OCI-LY1 (cell line): ENCODE measurements at regions not wholly inside any gene's neighbourhood (a gene's known extent, or its start where the extent isn't known, plus 50 kb on each side); places are given as distances from the start of the nearest gene placed in this dataset.
"Not testable (repeated sequence)": the region's sequence is repeated elsewhere in the genome, so short reads cannot be mapped to it uniquely, and the experiment has no call there.

Experiments
- H2AFZ ChIP-seq: fragments of 200-600 bp; sonication (generic), shearing (Covaris generic); 2 replicates; pipeline ENCODE4 v1.6.0; 2014; ENCODE audit warnings: antibody characterized with exemption, mild to moderate bottlenecking, low read length
- H3F3A ChIP-seq: fragments of 200-600 bp; sonication (generic), shearing (Covaris generic); 2 replicates; pipeline ENCODE4 v1.6.0; 2014; ENCODE audit warnings: mild to moderate bottlenecking, antibody characterized with exemption, low read length, moderate library complexity; ENCODE audit not compliant: insufficient read depth
- H3K27ac ChIP-seq: fragments of 200-600 bp; sonication (generic); 2 replicates; pipeline ENCODE4 v1.5.1; 2014; ENCODE audit warnings: low read length, mixed run types, mild to moderate bottlenecking, low read depth; ENCODE audit not compliant: poor library complexity, severe bottlenecking
- H3K27me3 ChIP-seq: fragments of 200-600 bp; sonication (generic); 2 replicates; pipeline ENCODE4 v1.6.0; 2014; ENCODE audit warnings: antibody characterized with exemption, mild to moderate bottlenecking, low read length, moderate library complexity; ENCODE audit not compliant: insufficient read depth
- H3K36me3 ChIP-seq: fragments of 200-600 bp; sonication (generic); 2 replicates; pipeline ENCODE4 v1.6.1; 2014; ENCODE audit warnings: mild to moderate bottlenecking, antibody characterized with exemption, low read length, moderate library complexity, mixed read lengths; ENCODE audit not compliant: insufficient read depth
- H3K4me1 ChIP-seq: fragments of 200-600 bp; sonication (generic); 2 replicates; pipeline ENCODE4 v1.5.1; 2014; ENCODE audit warnings: mild to moderate bottlenecking, low read length, moderate library complexity; ENCODE audit not compliant: insufficient read depth, severe bottlenecking
- H3K4me2 ChIP-seq: fragments of 200-600 bp; sonication (generic), shearing (Covaris generic); 2 replicates; pipeline ENCODE4 v1.6.1; 2014; ENCODE audit warnings: low read length
- H3K4me3 ChIP-seq: fragments of 200-600 bp; sonication (generic); 2 replicates; pipeline ENCODE4 v1.5.1; 2014; ENCODE audit warnings: low read length, low read depth, mild to moderate bottlenecking, mixed read lengths; ENCODE audit not compliant: poor library complexity, severe bottlenecking
- H3K79me2 ChIP-seq: fragments of 200-600 bp; shearing (Covaris generic); 2 replicates; pipeline ENCODE4 v1.6.1; 2016; ENCODE audit warnings: mixed run types, low read length, mixed read lengths; ENCODE audit not compliant: insufficient read depth
- H3K9ac ChIP-seq: fragments of 200-600 bp; sonication (generic), shearing (Covaris generic); 2 replicates; pipeline ENCODE4 v1.6.1; 2014; ENCODE audit warnings: mild to moderate bottlenecking, low read length, mixed read lengths
- H3K9me2 ChIP-seq: fragments of 200-600 bp; sonication (generic), shearing (Covaris generic); 2 replicates; pipeline ENCODE4 v1.6.1; 2014; ENCODE audit warnings: low read depth, mild to moderate bottlenecking, low read length, mixed read lengths
- H3K9me3 ChIP-seq: fragments of 200-600 bp; shearing (Covaris generic); 2 replicates; pipeline ENCODE4 v1.6.1; 2014; ENCODE audit warnings: low read length, mixed read lengths
- H4K20me1 ChIP-seq: fragments of 200-600 bp; sonication (generic), shearing (Covaris generic); 2 replicates; pipeline ENCODE4 v1.6.0; 2016; ENCODE audit warnings: mild to moderate bottlenecking, low read length; ENCODE audit not compliant: insufficient read depth
- EZH2 ChIP-seq: fragments of 200-600 bp; sonication (generic), shearing (Covaris generic); IDR thresholded peaks from 2 replicates; pipeline ENCODE4 v1.8.0; 2017; ENCODE audit warnings: borderline replicate concordance, mixed run types, mild to moderate bottlenecking, antibody characterized with exemption, low read length, moderate library complexity, mixed read lengths
- TF ChIP-seq, protein P1 (sequence below): fragments of 200-600 bp; sonication (generic), shearing (Covaris generic); IDR thresholded peaks from 2 replicates; pipeline ENCODE4 v1.5.1; 2017; ENCODE audit warnings: mild to moderate bottlenecking, antibody characterized with exemption, low read length, moderate library complexity, mixed read lengths

GRCh38 chr12:65673156-65673690 is 151.1 kb upstream of the HMGA2 start:
- Histone ChIP-seq H3K4me1 (no peaks in the 10 kb centered on the region), H2AFZ (no peak overlapping the region)

DNA sequence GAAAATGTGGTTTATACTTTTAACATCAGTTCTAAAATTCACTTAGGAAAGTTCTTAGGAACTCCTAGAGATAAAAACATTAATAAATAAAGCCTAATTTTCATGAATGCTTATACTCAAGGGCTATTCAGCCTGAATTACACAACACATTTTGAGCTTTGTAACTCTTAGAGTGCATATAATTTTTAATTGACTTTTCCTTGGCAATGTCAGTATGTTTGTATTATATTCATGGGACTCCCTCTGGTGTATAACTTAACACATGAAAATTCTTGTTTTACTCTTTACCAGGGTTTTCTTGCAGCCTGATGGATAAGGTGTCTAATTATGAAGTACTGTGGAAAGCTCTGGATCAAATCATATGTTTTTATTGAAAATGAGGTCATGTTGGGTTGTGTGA is 150.6 kb upstream of the HMGA2 start:
- Histone ChIP-seq H3K4me2 (no peak overlapping the region), H2AFZ (no peak overlapping the region), H3K4me1 (no peaks in the 10 kb centered on the region), H3F3A (no peaks in the 10 kb centered on the region), H4K20me1 (no peaks in the 10 kb centered on the region), H3K9me3 (no peaks in the 10 kb centered on the region), H3K9me2 (no peaks in the 10 kb centered on the region), H3K27ac (no peak overlapping the region), H3K36me3 (no peaks in the 10 kb centered on the region), H3K27me3 (no peaks in the 10 kb centered on the region), H3K4me3 (no peak overlapping the region), H3K9ac (no peak overlapping the region), H3K79me2 (no peaks in the 10 kb centered on the region)
- TF ChIP-seq, protein P1, sequence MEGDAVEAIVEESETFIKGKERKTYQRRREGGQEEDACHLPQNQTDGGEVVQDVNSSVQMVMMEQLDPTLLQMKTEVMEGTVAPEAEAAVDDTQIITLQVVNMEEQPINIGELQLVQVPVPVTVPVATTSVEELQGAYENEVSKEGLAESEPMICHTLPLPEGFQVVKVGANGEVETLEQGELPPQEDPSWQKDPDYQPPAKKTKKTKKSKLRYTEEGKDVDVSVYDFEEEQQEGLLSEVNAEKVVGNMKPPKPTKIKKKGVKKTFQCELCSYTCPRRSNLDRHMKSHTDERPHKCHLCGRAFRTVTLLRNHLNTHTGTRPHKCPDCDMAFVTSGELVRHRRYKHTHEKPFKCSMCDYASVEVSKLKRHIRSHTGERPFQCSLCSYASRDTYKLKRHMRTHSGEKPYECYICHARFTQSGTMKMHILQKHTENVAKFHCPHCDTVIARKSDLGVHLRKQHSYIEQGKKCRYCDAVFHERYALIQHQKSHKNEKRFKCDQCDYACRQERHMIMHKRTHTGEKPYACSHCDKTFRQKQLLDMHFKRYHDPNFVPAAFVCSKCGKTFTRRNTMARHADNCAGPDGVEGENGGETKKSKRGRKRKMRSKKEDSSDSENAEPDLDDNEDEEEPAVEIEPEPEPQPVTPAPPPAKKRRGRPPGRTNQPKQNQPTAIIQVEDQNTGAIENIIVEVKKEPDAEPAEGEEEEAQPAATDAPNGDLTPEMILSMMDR = no peak
- no peak for TF ChIP-seq EZH2

More at GRCh38 chr12:65673156-65673690, 151.1 kb upstream of the HMGA2 start:
- no peaks in the 10 kb centered on the region for H4K20me1 ChIP-seq
- TF ChIP-seq EZH2 = no peak
- TF ChIP-seq, protein P1 = no peak
- no peak overlapping the region for H3K4me2 ChIP-seq
- H3K79me2 ChIP-seq = no peaks in the 10 kb centered on the region
- no peak overlapping the region for H3K9ac ChIP-seq
- no peaks in the 10 kb centered on the region for H3K36me3 ChIP-seq
- H3F3A ChIP-seq = no peaks in the 10 kb centered on the region
- no peaks in the 10 kb centered on the region for H3K27me3 ChIP-seq
- no peaks in the 10 kb centered on the region for H3K9me3 ChIP-seq
- H3K9me2 ChIP-seq = no peaks in the 10 kb centered on the region
- H3K4me3 ChIP-seq = no peak overlapping the region
- H3K27ac ChIP-seq = no peak overlapping the region

- Histone ChIP-seq H4K20me1 (no peaks in the 10 kb centered on the region), H3K4me3 (no peak overlapping the region), H3K9ac (no peak overlapping the region), H2AFZ (no peak overlapping the region), H3K79me2 (no peaks in the 10 kb centered on the region), H3F3A (no peaks in the 10 kb centered on the region), H3K36me3 (no peaks in the 10 kb centered on the region), H3K4me1 (no peaks in the 10 kb centered on the region), H3K9me3 (no peaks in the 10 kb centered on the region), H3K27me3 (no peaks in the 10 kb centered on the region), H3K4me2 (no peak overlapping the region), H3K9me2 (no peaks in the 10 kb centered on the region), H3K27ac (no peak overlapping the region)
- TF ChIP-seq, protein P1 = no peak
- no peak for TF ChIP-seq EZH2
These were observed 149.1 kb upstream of the HMGA2 start for GRCh38 chr12:65675141-65675621.

DNA sequence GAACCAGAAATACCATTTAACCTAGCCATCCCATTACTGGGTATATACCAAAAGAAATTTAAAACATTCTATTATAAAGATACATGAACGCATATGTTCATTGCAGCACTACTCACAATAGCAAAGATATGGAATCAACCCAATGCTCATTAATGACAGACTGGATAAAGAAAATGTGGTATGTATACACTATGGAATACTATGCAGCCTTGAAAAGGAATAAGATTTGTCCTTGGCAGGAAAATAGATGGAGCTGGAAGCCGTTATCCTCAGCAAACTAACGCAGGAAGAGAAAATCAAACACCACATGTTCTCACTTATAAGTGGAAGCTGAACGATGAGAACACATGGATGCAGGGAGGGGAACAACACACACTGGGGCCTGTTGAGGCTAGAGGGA is 146.1 kb upstream of the HMGA2 start:
- H3K36me3 ChIP-seq, H3K9ac ChIP-seq, H3K79me2 ChIP-seq, H3K27ac ChIP-seq, H3K27me3 ChIP-seq, H3K4me3 ChIP-seq, H4K20me1 ChIP-seq, H3K4me2 ChIP-seq, H3K4me1 ChIP-seq, H3K9me2 ChIP-seq, H2AFZ ChIP-seq, H3F3A ChIP-seq, H3K9me3 ChIP-seq: not testable (repeated sequence)
